Loucy (cell line): ENCODE measurements at regions not wholly inside any gene's neighbourhood (a gene's known extent, or its start where the extent isn't known, plus 50 kb on each side); places are given as distances from the start of the nearest gene placed in this dataset.

Experiments used
- EZH2phosphoT487 ChIP-seq: fragments of 200-600 bp; IDR thresholded peaks from 2 replicates; pipeline ENCODE4 v1.6.1; 2018; ENCODE audit warnings: antibody characterized with exemption, mild to moderate bottlenecking, moderate library complexity, borderline replicate concordance
- TF ChIP-seq, protein P1 (sequence below): fragments of 200-600 bp; sonication (generic); conservative IDR thresholded peaks from 2 replicates; pipeline ENCODE4 v1.5.1; 2014; ENCODE audit warnings: mild to moderate bottlenecking, antibody characterized with exemption, low read length

DNA sequence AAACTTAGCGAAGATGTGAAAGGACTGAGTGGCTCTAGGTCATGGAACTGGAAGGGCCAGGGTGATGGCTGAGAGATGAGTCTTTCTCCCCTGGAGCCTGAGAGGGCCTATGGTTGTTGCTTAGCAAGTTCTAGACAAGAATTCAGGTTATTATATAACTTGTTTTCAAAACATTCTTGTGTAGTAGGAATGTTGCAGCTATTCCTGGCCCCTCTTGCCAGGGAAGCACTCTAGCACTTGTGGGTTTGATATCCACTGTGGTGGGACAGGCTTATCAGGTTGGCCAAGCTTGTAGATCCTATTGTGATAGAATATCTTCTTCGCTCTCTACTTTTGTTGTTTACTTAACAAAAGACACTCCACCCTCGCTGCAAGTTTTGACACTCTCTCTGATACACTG lies 211.8 kb upstream of the CITED2 start:
- TF ChIP-seq, protein P1, sequence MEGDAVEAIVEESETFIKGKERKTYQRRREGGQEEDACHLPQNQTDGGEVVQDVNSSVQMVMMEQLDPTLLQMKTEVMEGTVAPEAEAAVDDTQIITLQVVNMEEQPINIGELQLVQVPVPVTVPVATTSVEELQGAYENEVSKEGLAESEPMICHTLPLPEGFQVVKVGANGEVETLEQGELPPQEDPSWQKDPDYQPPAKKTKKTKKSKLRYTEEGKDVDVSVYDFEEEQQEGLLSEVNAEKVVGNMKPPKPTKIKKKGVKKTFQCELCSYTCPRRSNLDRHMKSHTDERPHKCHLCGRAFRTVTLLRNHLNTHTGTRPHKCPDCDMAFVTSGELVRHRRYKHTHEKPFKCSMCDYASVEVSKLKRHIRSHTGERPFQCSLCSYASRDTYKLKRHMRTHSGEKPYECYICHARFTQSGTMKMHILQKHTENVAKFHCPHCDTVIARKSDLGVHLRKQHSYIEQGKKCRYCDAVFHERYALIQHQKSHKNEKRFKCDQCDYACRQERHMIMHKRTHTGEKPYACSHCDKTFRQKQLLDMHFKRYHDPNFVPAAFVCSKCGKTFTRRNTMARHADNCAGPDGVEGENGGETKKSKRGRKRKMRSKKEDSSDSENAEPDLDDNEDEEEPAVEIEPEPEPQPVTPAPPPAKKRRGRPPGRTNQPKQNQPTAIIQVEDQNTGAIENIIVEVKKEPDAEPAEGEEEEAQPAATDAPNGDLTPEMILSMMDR: no peak
- TF ChIP-seq EZH2phosphoT487: no peak
